Esophagus muscularis mucosa (tissue), 4 donors: ENCODE measurements at regions not wholly inside any gene's neighbourhood (a gene's known extent, or its start where the extent isn't known, plus 50 kb on each side); places are given as distances from the start of the nearest gene placed in this dataset.

ENCODE experiments used
- DNase-seq: peaks from one replicate; pipeline ENCODE4 v3.0.0-alpha.2; 2017; ENCODE audit errors: extremely low spot score
- H3K27ac ChIP-seq, 4 donors: fragments of 200-600 bp; sonication (generic); replicated peaks in 1 of 4; 1 replicate in 3 of 4; 2 replicates in 1 of 4; pipeline ENCODE4 v1.5.1; 2016 to 2019; ENCODE audit warnings: mild to moderate bottlenecking in 1 of 4
- H3K27me3 ChIP-seq, 4 donors: fragments of 200-600 bp; sonication (generic); one replicate each; pipeline versions ENCODE4 v1.5.1 to v1.6.0; 2016 to 2019
- H3K36me3 ChIP-seq, 4 donors: fragments of 200-600 bp; sonication (generic); one replicate each; pipeline ENCODE4 v1.5.1; 2016 to 2019
- H3K4me1 ChIP-seq, 4 donors: fragments of 200-600 bp; sonication (generic); one replicate each; pipeline ENCODE4 v1.5.1; 2016 to 2019
- H3K4me3 ChIP-seq, 4 donors: fragments of 200-600 bp; sonication (generic); 1 replicate in 2 of 4; 2 replicates in 2 of 4; pipeline ENCODE4 v1.5.1; 2016 to 2019; ENCODE audit warnings: mild to moderate bottlenecking in 4 of 4, moderate library complexity in 1 of 4
- H3K9me3 ChIP-seq, 4 donors: fragments of 200-600 bp; sonication (generic); 1 replicate in 3 of 4; 2 replicates in 1 of 4; pipeline ENCODE4 v1.5.1; 2016 to 2019
- CTCF ChIP-seq, 3 experiments: fragments of 200-600 bp in 2 of 3; fragments of 450-650 bp in 1 of 3; sonication (generic) in 2 of 3; IDR thresholded peaks; one replicate each; pipeline ENCODE4 v1.5.1; 2017 to 2019; ENCODE audit warnings: antibody characterized with exemption in 3 of 3, mild to moderate bottlenecking in 2 of 3, moderate library complexity in 1 of 3
- EP300 ChIP-seq: sonication (generic); formaldehyde crosslinking; IDR thresholded peaks from one replicate; pipeline ENCODE4 v1.6.1; 2017; ENCODE audit warnings: antibody characterized with exemption
- POLR2A ChIP-seq: fragments of 450-650 bp; IDR thresholded peaks from one replicate; pipeline ENCODE4 v1.6.1; 2017; ENCODE audit warnings: antibody characterized with exemption, moderate library complexity, mild to moderate bottlenecking, low read depth
- POLR2AphosphoS5 ChIP-seq, 2 donors: sonication (generic); formaldehyde crosslinking; IDR thresholded peaks; one replicate each; pipeline ENCODE4 v1.6.1; 2017; ENCODE audit warnings: antibody characterized with exemption in 2 of 2
- WGBS: methylation state at CpG from one replicate; pipeline ENCODE4 v1.1.5; 2018; 5-methylcytosine and 5-hydroxymethylcytosine counted together
- intact Hi-C: fragments of 100-400 bp; cut with DNase I; formaldehyde crosslinking; loops from one replicate; pipeline ENCODE4 v1.15.1; 2023

GRCh38 chr12:78490861-78491260 is 373.7 kb upstream of the SYT1 start:
- peaks cover 0 to 3% (median 0%) of the 10 kb centered on the region in 4 donors for H3K9me3 ChIP-seq
- no peak overlapping the region for H3K4me3 ChIP-seq
- no peaks in the 10 kb centered on the region for H3K36me3 ChIP-seq
- H3K4me1 ChIP-seq, result no peaks in the 10 kb centered on the region
- H3K27ac ChIP-seq, result no peak overlapping the region
- DNase-seq, result no peak
- WGBS, result 58% methylated on average over 1 of the region's 1 CpG
- intact Hi-C loops, result no loop called here
- TF ChIP-seq POLR2A (no peak), EP300 (no peak), POLR2AphosphoS5 (IDR thresholded peaks at IDR 0.05) (no peak), CTCF (IDR thresholded peaks at IDR 0.05) (no peak)
- H3K27me3 ChIP-seq, result no peaks in the 10 kb centered on the region

- no peak overlapping the region for H3K27ac ChIP-seq
- H3K27me3 ChIP-seq, result no peaks in the 10 kb centered on the region
- no peaks in the 10 kb centered on the region for H3K36me3 ChIP-seq
- DNase-seq, result no peak
- 83% methylated on average over 1 of the region's 1 CpG for WGBS
- H3K9me3 ChIP-seq, result peaks cover 0 to 3% (median 0%) of the 10 kb centered on the region in 4 donors
- TF ChIP-seq CTCF (IDR thresholded peaks at IDR 0.05), result no peak
- TF ChIP-seq EP300, result no peak
- no peak for TF ChIP-seq POLR2AphosphoS5 (IDR thresholded peaks at IDR 0.05)
- no peak overlapping the region for H3K4me3 ChIP-seq
- intact Hi-C loops, result no loop called here
- no peaks in the 10 kb centered on the region for H3K4me1 ChIP-seq
Observed at GRCh38 chr12:78494911-78495310, 369.7 kb upstream of the SYT1 start.

- H3K27ac ChIP-seq, result no peak overlapping the region
- intact Hi-C loops, result no loop called here
- TF ChIP-seq POLR2AphosphoS5 (IDR thresholded peaks at IDR 0.05) (no peak), EP300 (no peak), CTCF (IDR thresholded peaks at IDR 0.05) (no peak), POLR2A (no peak)
- no peaks in the 10 kb centered on the region for H3K4me1 ChIP-seq
- no peaks in the 10 kb centered on the region for H3K9me3 ChIP-seq
- H3K36me3 ChIP-seq, result no peaks in the 10 kb centered on the region
- H3K4me3 ChIP-seq, result no peak overlapping the region
- H3K27me3 ChIP-seq, result no peaks in the 10 kb centered on the region
- no peak for DNase-seq
- WGBS, result 87% methylated on average over 2 of the region's 2 CpGs
Observed at GRCh38 chr12:78501825-78502224, 362.7 kb upstream of the SYT1 start.

GRCh38 chr12:78519422-78519821 is 345.2 kb upstream of the SYT1 start:
- TF ChIP-seq CTCF (IDR thresholded peaks at IDR 0.05), result no peak
- no peaks in the 10 kb centered on the region for H3K27me3 ChIP-seq
- H3K36me3 ChIP-seq, result no peaks in the 10 kb centered on the region
- intact Hi-C loops, result no loop called here
- no peak for DNase-seq
- H3K9me3 ChIP-seq, result peaks cover 0 to 5% (median under 1%) of the 10 kb centered on the region in 4 donors
- H3K4me3 ChIP-seq, result no peak overlapping the region
- no peaks in the 10 kb centered on the region for H3K4me1 ChIP-seq
- H3K27ac ChIP-seq, result no peak overlapping the region
- WGBS, result 86% methylated on average over 3 of the region's 4 CpGs

- DNase-seq, result no peak
- 64% methylated on average over 4 of the region's 4 CpGs for WGBS
- no peak overlapping the region for H3K4me3 ChIP-seq
- H3K9me3 ChIP-seq, result no peaks in the 10 kb centered on the region
- no peaks in the 10 kb centered on the region for H3K27me3 ChIP-seq
- intact Hi-C loops, result no loop called here
- no peak overlapping the region for H3K27ac ChIP-seq
- no peaks in the 10 kb centered on the region for H3K4me1 ChIP-seq
- no peaks in the 10 kb centered on the region for H3K36me3 ChIP-seq
- no peak for TF ChIP-seq POLR2A
- no peak for TF ChIP-seq CTCF (IDR thresholded peaks at IDR 0.05)
- no peak for TF ChIP-seq POLR2AphosphoS5 (IDR thresholded peaks at IDR 0.05)
- no peak for TF ChIP-seq EP300
Observed at GRCh38 chr12:78530100-78530765, 334.3 kb upstream of the SYT1 start.
